D721Med (cell line): ENCODE measurements at regions not wholly inside any gene's neighbourhood (a gene's known extent, or its start where the extent isn't known, plus 50 kb on each side); places are given as distances from the start of the nearest gene placed in this dataset.

Experiments
- DNase-seq: peaks from one replicate; pipeline ENCODE4 v3.0.0; 2011; ENCODE audit warnings: low spot score; ENCODE audit not compliant: insufficient read length
- FAIRE-seq: peaks from 2 replicates; lab custom pipeline; 2011; peaks lifted over from hg19 to GRCh38; lab: Jason Lieb, UNC
- CTCF ChIP-seq: IDR thresholded peaks from 2 replicates; pipeline ENCODE4 v1.5.1; 2012; ENCODE audit warnings: mild to moderate bottlenecking, control low read depth; ENCODE audit not compliant: insufficient read depth; ENCODE audit errors: missing control alignments

GRCh38 chr4:92100975-92101374 is 202.8 kb upstream of the GRID2 start:
- TF ChIP-seq CTCF, result no peak
- DNase-seq (no peak), FAIRE-seq (no peak)

- DNase-seq (no peak), FAIRE-seq (no peak)
- no peak for TF ChIP-seq CTCF
These were observed 202.0 kb upstream of the GRID2 start for GRCh38 chr4:92101737-92102172.

GRCh38 chr4:92104506-92104905 is 199.3 kb upstream of the GRID2 start:
- no peak for TF ChIP-seq CTCF
- DNase-seq (no peak), FAIRE-seq (no peak)

- no peak for DNase-seq
- no peak for TF ChIP-seq CTCF
- no peak for FAIRE-seq
These were observed 196.9 kb upstream of the GRID2 start for GRCh38 chr4:92106816-92107215.

- no peak for TF ChIP-seq CTCF
- FAIRE-seq, result no peak
- DNase-seq, result no peak
These were observed 192.3 kb upstream of the GRID2 start for GRCh38 chr4:92111493-92111892.

- DNase-seq (no peak), FAIRE-seq (no peak)
- no peak for TF ChIP-seq CTCF
These were observed 191.0 kb upstream of the GRID2 start for GRCh38 chr4:92112805-92113204.

GRCh38 chr4:92120810-92121498 is 182.8 kb upstream of the GRID2 start:
- DNase-seq, result no peak
- no peak for FAIRE-seq
- no peak for TF ChIP-seq CTCF
